ENCODE measurements at regions not wholly inside any gene's neighbourhood (a gene's known extent, or its start where the extent isn't known, plus 50 kb on each side); places are given as distances from the start of the nearest gene placed in this dataset.

- no peak overlapping the region for H3K27ac ChIP-seq (ENCODE audit: low read length)
- no peaks in the 10 kb centered on the region for H3K36me3 ChIP-seq (ENCODE audit: insufficient read depth, low read length)
- H3K27me3 ChIP-seq (ENCODE audit: low read length): no peaks in the 10 kb centered on the region
- no peaks in the 10 kb centered on the region for H3K9me3 ChIP-seq (ENCODE audit: low read length)
- no peaks in the 10 kb centered on the region for H3K9me2 ChIP-seq (replicated peaks; ENCODE audit: insufficient read depth, low read length)
- no peaks in the 10 kb centered on the region for H4K20me1 ChIP-seq (ENCODE audit: insufficient read depth, low read depth, low read length)
- H3K9ac ChIP-seq (ENCODE audit: low read length): no peak overlapping the region
- H3K4me3 ChIP-seq (ENCODE audit: low read length): no peak overlapping the region
- no peak overlapping the region for H3K4me2 ChIP-seq (ENCODE audit: low read depth, low read length, poor library complexity, severe bottlenecking)
- H3K79me2 ChIP-seq (ENCODE audit: low read length): no peaks in the 10 kb centered on the region
- H2AFZ ChIP-seq (ENCODE audit: low read length): no peak overlapping the region
- no peak for DNase-seq
- no peaks in the 10 kb centered on the region for H3K4me1 ChIP-seq (ENCODE audit: low read length)
Observed at GRCh38 chr1:96487394-96487793, 234.2 kb upstream of the PTBP2 start.

DNA sequence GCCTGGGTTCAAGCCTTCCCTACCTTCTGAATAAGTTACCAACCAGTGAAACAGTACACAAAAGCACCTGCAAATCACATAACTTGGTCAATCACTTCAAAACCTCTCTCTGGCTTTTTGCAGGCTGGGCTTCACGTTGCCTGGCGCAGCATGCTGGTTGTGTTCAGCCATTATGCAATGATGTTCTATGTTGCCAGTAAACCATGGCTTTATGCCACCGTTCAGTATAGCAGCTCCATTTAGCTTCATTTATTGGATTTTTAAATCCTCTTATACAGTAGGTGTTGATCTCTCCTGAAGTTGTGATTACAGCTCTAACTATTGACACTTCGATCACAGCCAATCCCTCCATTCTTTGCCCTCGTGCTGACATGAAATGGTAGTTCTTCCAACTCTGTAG is 233.6 kb upstream of the PTBP2 start:
- no peaks in the 10 kb centered on the region for H3K4me1 ChIP-seq (ENCODE audit: low read length)
- no peaks in the 10 kb centered on the region for H3K9me2 ChIP-seq (replicated peaks; ENCODE audit: insufficient read depth, low read length)
- H3K27me3 ChIP-seq (ENCODE audit: low read length): no peaks in the 10 kb centered on the region
- H3K79me2 ChIP-seq (ENCODE audit: low read length): no peaks in the 10 kb centered on the region
- no peak overlapping the region for H3K27ac ChIP-seq (ENCODE audit: low read length)
- no peak overlapping the region for H3K4me2 ChIP-seq (ENCODE audit: low read depth, low read length, poor library complexity, severe bottlenecking)
- H3K4me3 ChIP-seq (ENCODE audit: low read length): no peak overlapping the region
- H3K9ac ChIP-seq (ENCODE audit: low read length): no peak overlapping the region
- DNase-seq: no peak
- H3K36me3 ChIP-seq (ENCODE audit: insufficient read depth, low read length): no peaks in the 10 kb centered on the region
- no peak overlapping the region for H2AFZ ChIP-seq (ENCODE audit: low read length)
- H3K9me3 ChIP-seq (ENCODE audit: low read length): no peaks in the 10 kb centered on the region
- H4K20me1 ChIP-seq (ENCODE audit: insufficient read depth, low read depth, low read length): no peaks in the 10 kb centered on the region

DNA sequence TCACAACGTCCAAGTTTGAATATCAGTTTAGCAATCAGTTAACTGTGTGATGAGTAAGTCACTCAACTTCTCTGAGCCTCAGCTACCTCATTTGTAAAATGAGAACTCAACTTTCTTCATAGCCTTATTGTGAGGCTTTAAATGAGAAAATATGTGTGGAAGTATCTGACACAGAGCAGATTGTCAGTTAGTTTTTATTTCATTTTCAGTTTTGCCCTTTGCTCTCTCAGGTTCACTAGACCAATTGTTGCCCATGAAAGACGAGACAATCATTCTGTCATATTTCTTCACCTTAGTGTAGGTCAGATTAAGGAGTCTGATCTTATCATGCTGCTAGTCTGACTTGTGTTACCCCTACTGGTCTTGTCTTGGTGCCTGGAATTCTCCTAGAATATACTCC is 232.8 kb upstream of the PTBP2 start:
- Histone ChIP-seq H3K79me2 (ENCODE audit: low read length) (no peaks in the 10 kb centered on the region), H3K9ac (ENCODE audit: low read length) (no peak overlapping the region), H3K4me1 (ENCODE audit: low read length) (no peaks in the 10 kb centered on the region), H3K4me2 (ENCODE audit: low read depth, low read length, poor library complexity, severe bottlenecking) (no peak overlapping the region), H3K27ac (ENCODE audit: low read length) (no peak overlapping the region), H3K9me2 (replicated peaks; ENCODE audit: insufficient read depth, low read length) (no peaks in the 10 kb centered on the region), H3K27me3 (ENCODE audit: low read length) (no peaks in the 10 kb centered on the region), H4K20me1 (ENCODE audit: insufficient read depth, low read depth, low read length) (no peaks in the 10 kb centered on the region), H2AFZ (ENCODE audit: low read length) (no peak overlapping the region), H3K36me3 (ENCODE audit: insufficient read depth, low read length) (no peaks in the 10 kb centered on the region), H3K9me3 (ENCODE audit: low read length) (no peaks in the 10 kb centered on the region), H3K4me3 (ENCODE audit: low read length) (no peak overlapping the region)
- DNase-seq: no peak

DNA sequence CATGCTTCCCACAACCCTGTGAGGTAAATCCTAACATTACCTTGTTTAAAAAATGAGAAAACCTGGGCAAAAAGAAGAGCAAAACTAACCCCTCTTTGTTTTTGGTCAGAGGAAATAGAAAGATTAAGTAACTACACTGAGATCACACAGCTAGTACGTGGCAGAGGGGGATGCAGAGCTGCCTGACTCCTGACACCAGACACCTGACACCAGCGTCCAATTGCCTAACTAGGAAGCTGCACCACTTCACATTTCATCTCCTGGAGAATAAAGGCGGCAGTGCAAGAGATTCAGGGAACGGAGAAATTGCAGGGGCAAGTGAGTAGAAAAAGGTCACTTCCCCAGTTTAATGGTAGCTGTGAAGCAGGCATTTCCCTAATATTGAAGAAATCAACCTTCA is 229.3 kb upstream of the PTBP2 start:
- no peak overlapping the region for H3K27ac ChIP-seq (ENCODE audit: low read length)
- H3K4me1 ChIP-seq (ENCODE audit: low read length): no peaks in the 10 kb centered on the region
- H3K9ac ChIP-seq (ENCODE audit: low read length): no peak overlapping the region
- no peak overlapping the region for H3K4me2 ChIP-seq (ENCODE audit: low read depth, low read length, poor library complexity, severe bottlenecking)
- no peaks in the 10 kb centered on the region for H3K9me3 ChIP-seq (ENCODE audit: low read length)
- H3K36me3 ChIP-seq (ENCODE audit: insufficient read depth, low read length): no peaks in the 10 kb centered on the region
- DNase-seq: no peak
- H4K20me1 ChIP-seq (ENCODE audit: insufficient read depth, low read depth, low read length): no peaks in the 10 kb centered on the region
- no peaks in the 10 kb centered on the region for H3K27me3 ChIP-seq (ENCODE audit: low read length)
- H3K79me2 ChIP-seq (ENCODE audit: low read length): no peaks in the 10 kb centered on the region
- H2AFZ ChIP-seq (ENCODE audit: low read length): no peak overlapping the region
- no peaks in the 10 kb centered on the region for H3K9me2 ChIP-seq (replicated peaks; ENCODE audit: insufficient read depth, low read length)
- no peak overlapping the region for H3K4me3 ChIP-seq (ENCODE audit: low read length)

- Histone ChIP-seq H3K79me2 (ENCODE audit: low read length) (no peaks in the 10 kb centered on the region), H3K9me3 (ENCODE audit: low read length) (no peaks in the 10 kb centered on the region), H3K36me3 (ENCODE audit: insufficient read depth, low read length) (no peaks in the 10 kb centered on the region), H3K27ac (ENCODE audit: low read length) (no peak overlapping the region), H3K4me1 (ENCODE audit: low read length) (no peaks in the 10 kb centered on the region), H3K4me2 (ENCODE audit: low read depth, low read length, poor library complexity, severe bottlenecking) (no peak overlapping the region), H2AFZ (ENCODE audit: low read length) (no peak overlapping the region), H3K4me3 (ENCODE audit: low read length) (no peak overlapping the region), H3K9ac (ENCODE audit: low read length) (no peak overlapping the region), H3K27me3 (ENCODE audit: low read length) (no peaks in the 10 kb centered on the region), H4K20me1 (ENCODE audit: insufficient read depth, low read depth, low read length) (no peaks in the 10 kb centered on the region), H3K9me2 (replicated peaks; ENCODE audit: insufficient read depth, low read length) (no peaks in the 10 kb centered on the region)
- DNase-seq: no peak
Observed at GRCh38 chr1:96498744-96499340, 222.7 kb upstream of the PTBP2 start.

DNA sequence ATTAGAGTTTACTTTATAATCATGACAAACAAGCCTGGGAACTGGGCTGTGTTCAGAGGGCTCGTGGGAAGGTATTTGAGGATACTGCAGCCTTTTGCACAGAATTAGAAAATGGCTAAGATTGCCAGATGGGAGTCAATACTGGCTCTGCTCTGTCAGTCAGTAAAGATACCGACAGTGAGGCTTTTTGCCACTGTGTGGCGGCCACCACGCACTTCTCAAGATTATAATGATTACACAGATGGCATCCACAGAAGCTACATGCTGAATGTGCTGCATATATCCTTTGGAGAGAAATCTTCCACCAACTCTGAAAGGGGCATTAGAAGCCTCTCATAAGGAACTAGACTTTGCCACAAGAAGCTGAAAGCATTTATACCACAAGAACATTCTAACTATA is 213.4 kb upstream of the PTBP2 start:
- Histone ChIP-seq H3K4me2 (ENCODE audit: low read depth, low read length, poor library complexity, severe bottlenecking) (no peak overlapping the region), H2AFZ (ENCODE audit: low read length) (no peak overlapping the region), H4K20me1 (ENCODE audit: insufficient read depth, low read depth, low read length) (no peaks in the 10 kb centered on the region), H3K9ac (ENCODE audit: low read length) (no peak overlapping the region), H3K4me3 (ENCODE audit: low read length) (no peak overlapping the region), H3K27me3 (ENCODE audit: low read length) (no peaks in the 10 kb centered on the region), H3K27ac (ENCODE audit: low read length) (no peak overlapping the region), H3K4me1 (ENCODE audit: low read length) (no peaks in the 10 kb centered on the region), H3K79me2 (ENCODE audit: low read length) (no peaks in the 10 kb centered on the region), H3K9me3 (ENCODE audit: low read length) (no peaks in the 10 kb centered on the region), H3K36me3 (ENCODE audit: insufficient read depth, low read length) (no peaks in the 10 kb centered on the region), H3K9me2 (replicated peaks; ENCODE audit: insufficient read depth, low read length) (no peaks in the 10 kb centered on the region)
- DNase-seq: no peak

DNA sequence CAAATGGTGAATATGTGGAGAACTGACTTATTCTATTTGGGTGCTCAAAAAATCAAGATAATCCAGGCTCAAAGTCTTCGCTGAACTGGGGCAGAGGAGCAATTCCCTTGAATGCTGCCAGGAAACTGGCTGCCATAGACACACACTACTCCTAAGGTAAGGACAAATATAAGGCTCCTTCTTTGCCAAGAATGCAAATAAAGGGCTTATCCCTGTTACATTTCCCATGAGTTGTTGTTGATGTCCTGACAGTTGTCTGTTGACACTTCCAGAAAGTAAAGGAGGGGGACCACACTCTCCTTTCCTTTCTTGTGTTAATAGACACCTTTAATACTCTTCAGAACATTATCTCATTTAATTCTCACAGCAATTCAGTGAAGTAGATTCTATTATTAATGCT is 212.2 kb upstream of the PTBP2 start:
- no peak overlapping the region for H3K4me3 ChIP-seq (ENCODE audit: low read length)
- H3K9me2 ChIP-seq (replicated peaks; ENCODE audit: insufficient read depth, low read length): no peaks in the 10 kb centered on the region
- H3K36me3 ChIP-seq (ENCODE audit: insufficient read depth, low read length): no peaks in the 10 kb centered on the region
- H2AFZ ChIP-seq (ENCODE audit: low read length): no peak overlapping the region
- H3K9ac ChIP-seq (ENCODE audit: low read length): no peak overlapping the region
- H3K4me2 ChIP-seq (ENCODE audit: low read depth, low read length, poor library complexity, severe bottlenecking): no peak overlapping the region
- no peaks in the 10 kb centered on the region for H3K27me3 ChIP-seq (ENCODE audit: low read length)
- no peaks in the 10 kb centered on the region for H3K9me3 ChIP-seq (ENCODE audit: low read length)
- H3K79me2 ChIP-seq (ENCODE audit: low read length): no peaks in the 10 kb centered on the region
- no peak for DNase-seq
- H4K20me1 ChIP-seq (ENCODE audit: insufficient read depth, low read depth, low read length): no peaks in the 10 kb centered on the region
- H3K27ac ChIP-seq (ENCODE audit: low read length): no peak overlapping the region
- no peaks in the 10 kb centered on the region for H3K4me1 ChIP-seq (ENCODE audit: low read length)

DNA sequence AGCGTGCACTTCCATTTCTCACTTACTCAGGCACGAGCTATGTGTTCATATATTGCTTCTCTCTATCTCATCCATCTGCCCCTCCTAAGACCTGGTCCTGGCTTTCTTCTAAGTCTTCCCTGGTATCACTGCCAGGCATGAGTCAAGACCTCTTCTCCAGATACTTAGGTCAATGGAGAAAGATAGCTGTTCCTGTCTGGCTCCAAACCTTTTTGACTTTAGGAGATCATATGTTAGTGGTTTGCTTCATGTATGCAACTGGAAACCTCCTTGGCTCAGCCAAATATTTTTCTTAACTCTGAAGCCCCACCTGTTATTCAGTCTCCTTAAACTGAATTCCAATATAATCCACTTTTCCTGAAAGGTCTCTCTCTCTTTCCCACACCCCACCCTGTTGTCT is 211.6 kb upstream of the PTBP2 start:
- no peaks in the 10 kb centered on the region for H3K9me3 ChIP-seq (ENCODE audit: low read length)
- no peaks in the 10 kb centered on the region for H3K36me3 ChIP-seq (ENCODE audit: insufficient read depth, low read length)
- H3K27ac ChIP-seq (ENCODE audit: low read length): no peak overlapping the region
- H4K20me1 ChIP-seq (ENCODE audit: insufficient read depth, low read depth, low read length): no peaks in the 10 kb centered on the region
- H3K79me2 ChIP-seq (ENCODE audit: low read length): no peaks in the 10 kb centered on the region
- no peak overlapping the region for H3K4me2 ChIP-seq (ENCODE audit: low read depth, low read length, poor library complexity, severe bottlenecking)
- no peak for DNase-seq
- no peaks in the 10 kb centered on the region for H3K27me3 ChIP-seq (ENCODE audit: low read length)
- no peaks in the 10 kb centered on the region for H3K9me2 ChIP-seq (replicated peaks; ENCODE audit: insufficient read depth, low read length)
- H3K9ac ChIP-seq (ENCODE audit: low read length): no peak overlapping the region
- H3K4me3 ChIP-seq (ENCODE audit: low read length): no peak overlapping the region
- H3K4me1 ChIP-seq (ENCODE audit: low read length): no peaks in the 10 kb centered on the region
- H2AFZ ChIP-seq (ENCODE audit: low read length): no peak overlapping the region

DNA sequence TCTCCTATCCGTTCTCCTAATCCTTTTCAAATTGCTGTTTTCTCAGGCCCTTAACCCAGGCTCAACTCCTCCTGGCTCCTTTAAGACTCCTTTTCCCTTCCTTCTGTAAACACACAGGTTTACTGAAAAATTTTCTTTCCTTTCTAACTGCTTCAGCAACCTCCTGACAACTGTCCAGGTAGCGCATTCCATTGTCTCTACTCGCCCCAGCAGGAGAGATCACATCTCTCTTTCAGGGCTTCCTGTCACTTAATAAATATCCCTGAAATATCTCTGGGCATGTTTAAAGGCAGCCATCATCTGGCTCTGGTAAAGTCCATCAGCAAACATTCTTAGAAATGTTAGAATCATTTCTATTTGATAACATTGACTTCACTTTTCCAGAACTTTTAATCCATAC is 211.2 kb upstream of the PTBP2 start:
- Histone ChIP-seq H3K27ac (ENCODE audit: low read length) (no peak overlapping the region), H3K9me2 (replicated peaks; ENCODE audit: insufficient read depth, low read length) (no peaks in the 10 kb centered on the region), H3K79me2 (ENCODE audit: low read length) (no peaks in the 10 kb centered on the region), H3K4me2 (ENCODE audit: low read depth, low read length, poor library complexity, severe bottlenecking) (no peak overlapping the region), H3K9ac (ENCODE audit: low read length) (no peak overlapping the region), H3K27me3 (ENCODE audit: low read length) (no peaks in the 10 kb centered on the region), H3K9me3 (ENCODE audit: low read length) (no peaks in the 10 kb centered on the region), H4K20me1 (ENCODE audit: insufficient read depth, low read depth, low read length) (no peaks in the 10 kb centered on the region), H3K4me3 (ENCODE audit: low read length) (no peak overlapping the region), H2AFZ (ENCODE audit: low read length) (no peak overlapping the region), H3K36me3 (ENCODE audit: insufficient read depth, low read length) (no peaks in the 10 kb centered on the region), H3K4me1 (ENCODE audit: low read length) (no peaks in the 10 kb centered on the region)
- no peak for DNase-seq
